HG03520 (cell line): ENCODE measurements at regions not wholly inside any gene's neighbourhood (a gene's known extent, or its start where the extent isn't known, plus 50 kb on each side); places are given as distances from the start of the nearest gene placed in this dataset.

Source experiments
- ATAC-seq: cut with Tn5 transposase; IDR thresholded peaks from one replicate; pipeline ENCODE4 v1.9.1; 2021; ENCODE audit warnings: mild to moderate bottlenecking, moderate library complexity; ENCODE audit not compliant: unreplicated experiment

DNA sequence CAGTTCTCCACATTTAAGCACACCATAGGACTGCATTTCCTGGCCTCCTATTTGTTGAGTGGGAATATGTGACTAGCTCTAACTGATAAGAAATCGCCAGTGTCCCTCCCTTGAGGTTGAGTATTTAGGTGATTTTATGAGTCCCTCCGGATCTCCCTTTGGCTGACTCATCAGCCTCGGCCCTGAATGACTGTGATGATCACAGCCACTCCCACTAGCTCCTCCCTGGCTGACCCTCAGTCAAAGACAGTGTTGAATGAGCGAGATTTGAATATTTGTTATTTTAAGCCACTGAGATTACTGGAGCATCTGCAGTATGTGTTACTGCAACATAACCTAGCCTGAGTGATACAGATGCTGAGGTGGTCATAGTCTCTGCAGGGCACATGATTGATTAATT, 515.3 kb downstream of the EPHB1 start:
- peak; percentile 76 for ATAC-seq

DNA sequence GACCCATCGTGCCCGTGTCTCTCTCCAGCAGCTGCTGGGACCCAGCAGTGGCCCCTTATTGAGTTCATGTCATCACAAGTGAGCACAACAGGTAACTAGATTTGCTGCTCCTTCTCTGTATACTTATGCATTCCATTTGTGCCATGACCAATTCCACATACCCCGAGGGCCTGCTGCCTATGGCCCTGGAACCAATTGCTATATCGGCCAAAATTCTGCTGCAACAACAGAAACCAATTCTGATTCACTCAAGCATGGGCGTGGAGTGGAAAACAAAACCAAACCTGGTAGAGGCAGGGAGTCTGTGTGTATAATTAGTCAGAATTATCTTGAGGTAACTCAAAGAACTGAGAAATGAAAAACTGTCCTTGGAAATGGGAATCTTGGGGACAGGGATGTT, 516.6 kb downstream of the EPHB1 start:
- ATAC-seq = no peak

DNA sequence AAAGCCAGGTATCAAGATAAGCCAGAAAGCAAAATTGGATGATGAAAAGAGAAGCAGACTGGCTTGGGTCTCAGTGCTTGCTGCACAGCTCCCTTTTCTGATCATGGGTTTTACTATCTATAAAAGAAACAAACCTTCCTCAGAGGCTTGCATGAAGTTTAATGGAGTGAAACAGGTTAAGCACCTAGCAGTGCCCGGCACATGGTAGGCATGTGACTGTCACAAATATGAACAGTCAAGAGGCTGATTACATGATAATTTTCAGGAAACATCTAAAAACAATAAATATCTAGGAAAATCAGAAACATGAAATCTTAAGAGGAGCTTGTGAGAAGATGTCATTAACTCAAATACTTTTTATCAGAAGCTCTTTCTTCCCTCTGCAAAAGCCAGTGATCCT, 519.2 kb downstream of the EPHB1 start:
- ATAC-seq = no peak

DNA sequence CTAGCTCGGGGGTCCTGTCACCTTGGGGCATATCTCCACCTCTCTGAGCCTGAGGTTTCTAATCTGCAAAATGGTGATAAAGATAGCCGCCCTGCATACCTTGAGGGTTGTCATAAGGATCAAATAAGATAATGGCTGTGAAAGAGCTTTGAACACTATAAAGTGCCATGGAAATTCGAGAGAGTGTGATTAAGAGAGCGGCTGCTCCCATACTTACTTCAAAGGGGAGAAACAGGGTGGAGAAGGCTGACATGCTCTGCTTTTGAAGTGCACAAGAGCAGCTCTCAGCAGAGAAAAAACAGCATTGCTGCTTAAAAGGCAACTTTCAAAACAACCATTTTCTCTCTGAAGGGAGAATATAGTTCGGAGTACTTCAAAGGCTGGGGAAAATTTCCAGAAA, 529.2 kb downstream of the EPHB1 start:
- ATAC-seq = no peak

DNA sequence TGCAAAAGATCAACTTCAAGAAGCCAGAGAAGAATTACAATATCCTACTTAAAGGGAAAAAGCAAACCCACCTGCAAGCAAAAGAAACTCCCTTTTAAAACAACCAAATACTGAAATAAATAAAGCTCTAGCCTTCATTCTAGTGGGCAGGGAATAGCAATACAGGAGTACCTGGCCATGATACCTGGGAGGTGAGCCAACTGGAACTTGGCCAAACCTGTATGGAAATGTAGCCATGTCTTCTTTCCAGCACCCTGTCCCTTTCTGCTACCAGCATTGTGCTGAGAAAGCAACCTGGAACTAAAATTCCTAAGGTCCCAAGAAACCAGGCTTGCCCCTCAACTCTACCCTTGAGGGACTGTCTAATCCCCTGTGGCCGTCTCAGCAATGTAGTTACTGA, 530.0 kb downstream of the EPHB1 start:
- ATAC-seq = no peak

DNA sequence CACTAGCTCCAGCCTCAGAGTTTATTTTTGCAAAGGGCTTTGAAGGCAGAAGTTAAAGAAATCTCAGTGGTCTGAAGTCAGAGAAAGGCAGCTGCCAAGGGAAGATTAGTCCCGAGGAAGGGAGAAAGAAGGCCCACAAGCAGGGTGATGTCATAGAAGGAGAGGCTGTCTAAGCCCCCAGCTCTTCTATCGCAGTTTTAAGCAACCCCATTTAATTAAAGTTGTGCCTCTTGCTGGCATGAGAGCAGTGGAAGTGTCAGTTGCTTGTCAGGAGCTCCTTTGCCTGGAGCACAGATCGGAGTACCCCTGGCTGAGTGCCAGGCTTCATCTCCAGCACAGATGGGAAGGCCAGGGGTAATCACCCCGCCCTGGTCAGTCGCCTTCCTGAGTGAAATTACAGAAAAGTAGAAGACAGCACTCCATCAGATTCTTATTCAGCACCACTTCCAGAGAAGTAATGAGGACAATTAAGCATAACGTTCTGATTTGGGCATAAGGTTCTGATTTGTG, 530.7 kb downstream of the EPHB1 start:
- no peak for ATAC-seq

DNA sequence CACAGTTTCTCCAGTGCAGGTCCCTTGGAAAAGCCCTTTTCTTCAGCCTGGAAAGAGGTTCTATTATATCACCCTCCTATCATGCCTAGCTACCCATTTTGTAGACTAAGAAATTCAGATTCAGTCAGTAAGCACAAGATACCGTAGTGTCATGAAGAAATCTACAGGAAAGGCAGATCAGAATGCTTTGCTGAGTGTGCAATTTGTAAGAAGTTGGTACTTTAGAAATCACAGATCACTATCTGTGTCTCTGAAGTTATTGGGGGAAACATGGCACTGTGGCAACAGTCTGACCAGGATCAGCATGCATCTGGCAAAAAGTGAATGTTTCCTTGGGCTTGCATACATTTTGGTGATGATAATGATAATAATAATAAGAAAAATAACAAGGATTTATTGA, 531.8 kb downstream of the EPHB1 start:
- ATAC-seq = no peak

DNA sequence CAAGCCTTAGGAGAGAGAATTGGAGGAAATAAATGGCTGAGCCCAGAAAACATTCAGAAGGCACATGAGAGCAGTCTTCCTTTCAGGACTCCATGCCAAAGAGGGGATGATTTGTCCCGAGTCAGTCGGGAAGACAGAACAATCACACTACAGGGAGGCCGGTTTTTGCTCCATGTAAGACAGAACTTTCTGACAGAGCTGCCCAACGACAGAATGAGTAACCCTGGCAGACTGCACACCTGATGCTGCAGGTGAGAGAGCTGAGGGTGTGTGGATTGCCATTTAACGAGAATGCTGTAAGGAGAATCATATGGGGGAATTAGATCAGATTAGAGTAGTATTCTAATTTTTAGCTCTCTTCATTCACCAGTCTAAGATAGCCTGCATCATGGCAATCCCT, 533.0 kb downstream of the EPHB1 start:
- no peak for ATAC-seq

DNA sequence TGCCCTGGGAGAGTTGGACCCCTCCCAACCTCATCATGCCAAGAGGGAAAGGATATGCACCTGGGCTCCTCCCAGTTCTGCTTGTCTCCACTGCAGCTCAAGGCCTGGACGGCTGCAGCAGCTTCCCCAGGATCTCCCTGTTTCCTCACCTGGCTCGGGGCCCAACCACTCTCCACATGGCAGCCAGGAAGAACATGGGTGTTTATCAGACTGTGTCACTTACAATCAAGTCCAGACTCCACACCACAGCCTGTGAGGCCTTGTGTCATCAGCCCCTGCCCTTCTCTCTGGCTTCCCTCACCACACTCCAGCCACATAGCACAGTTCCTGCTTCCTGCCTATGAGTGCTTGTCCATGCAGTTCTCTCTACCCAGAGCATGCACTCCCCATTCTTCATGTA, 534.4 kb downstream of the EPHB1 start:
- ATAC-seq = no peak

DNA sequence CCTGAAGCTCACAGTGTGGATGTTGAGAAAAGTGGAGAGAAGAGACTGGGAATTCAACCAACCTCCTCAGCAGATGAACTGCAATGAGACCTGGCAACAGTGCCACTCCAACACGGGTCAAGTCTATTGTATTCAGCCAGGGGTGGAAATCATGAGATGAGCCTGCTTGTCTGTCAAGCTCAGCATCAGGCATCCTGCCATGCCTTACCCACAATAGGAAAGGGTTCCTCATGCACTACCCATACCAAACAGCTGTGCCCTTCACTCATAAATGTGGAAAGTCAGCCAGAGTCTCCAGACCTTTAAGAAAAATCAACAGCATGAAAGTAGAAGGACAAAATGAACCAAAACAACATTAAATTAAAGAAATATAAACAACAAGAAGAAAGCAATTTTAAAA, 542.1 kb downstream of the EPHB1 start:
- ATAC-seq = no peak

DNA sequence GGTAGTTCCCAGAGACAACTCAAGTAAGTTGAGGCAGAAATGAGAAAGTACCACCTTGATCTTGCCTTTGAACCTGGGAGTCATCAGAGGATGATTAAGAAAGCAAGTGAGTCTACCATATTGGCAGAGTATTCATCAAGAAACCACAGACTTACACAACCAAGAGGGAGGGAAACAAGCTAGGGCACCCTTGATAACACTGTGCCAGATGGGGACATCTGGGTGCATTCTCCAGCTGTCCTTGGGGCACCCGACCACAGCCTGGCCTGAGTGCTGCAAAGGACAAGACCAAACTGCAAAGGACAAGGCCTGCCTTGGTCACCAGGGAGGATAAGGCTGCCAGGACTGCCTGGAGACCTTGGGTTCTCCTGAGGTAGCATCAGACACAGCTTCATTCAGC, 553.6 kb downstream of the EPHB1 start:
- ATAC-seq = no peak

DNA sequence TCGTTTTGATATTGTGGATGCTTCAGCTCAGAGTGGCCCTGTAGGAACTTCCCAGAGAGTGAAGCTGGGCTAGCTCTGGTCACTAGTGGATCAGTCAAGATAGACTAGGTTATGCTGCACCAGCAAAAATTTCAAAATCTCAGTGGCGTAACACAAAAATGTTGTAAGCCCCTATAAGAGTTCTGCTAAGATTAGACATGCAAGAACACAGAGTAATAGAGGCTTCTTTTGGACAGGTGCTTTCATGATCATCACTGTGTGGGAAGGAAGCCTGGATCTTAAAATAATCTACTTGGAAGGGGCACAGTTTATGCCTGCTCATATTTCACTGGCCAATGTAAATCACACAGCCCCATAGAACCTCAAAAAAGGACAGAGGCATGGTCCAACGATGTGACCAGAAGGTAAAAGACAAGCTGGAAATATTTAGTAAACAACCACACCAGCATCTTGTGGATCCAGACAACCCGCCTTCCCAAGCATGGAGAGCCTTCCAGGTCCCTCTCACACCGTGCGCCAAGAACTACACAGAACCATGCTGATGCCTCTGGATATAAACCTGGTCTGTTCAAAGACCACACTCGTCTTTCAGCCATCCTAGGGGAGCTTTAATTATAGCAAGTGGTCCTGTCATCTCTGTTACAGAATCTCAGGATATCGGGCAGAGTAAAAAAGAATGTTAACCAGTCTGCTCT, 554.3 kb downstream of the EPHB1 start:
- ATAC-seq = no peak

DNA sequence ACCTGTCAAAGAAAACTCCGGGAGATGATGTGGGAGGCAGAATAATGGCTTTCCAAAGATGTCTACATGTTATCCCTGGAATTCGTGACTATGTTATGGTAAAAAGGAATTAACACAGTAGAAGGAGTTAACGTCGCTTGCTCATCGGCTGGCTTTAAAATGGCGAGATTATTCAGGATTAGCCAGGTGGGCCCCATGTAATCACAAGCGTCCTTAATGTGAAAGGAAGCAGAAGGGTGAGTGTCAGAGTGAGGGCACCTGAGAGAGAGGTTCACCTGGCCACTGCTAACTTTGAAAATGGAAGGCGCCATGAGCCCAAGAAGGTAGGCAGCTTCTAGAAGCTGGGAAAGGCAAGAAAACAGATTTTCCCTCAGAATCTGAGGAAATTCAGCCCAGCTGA, 557.2 kb downstream of the EPHB1 start:
- ATAC-seq = no peak

DNA sequence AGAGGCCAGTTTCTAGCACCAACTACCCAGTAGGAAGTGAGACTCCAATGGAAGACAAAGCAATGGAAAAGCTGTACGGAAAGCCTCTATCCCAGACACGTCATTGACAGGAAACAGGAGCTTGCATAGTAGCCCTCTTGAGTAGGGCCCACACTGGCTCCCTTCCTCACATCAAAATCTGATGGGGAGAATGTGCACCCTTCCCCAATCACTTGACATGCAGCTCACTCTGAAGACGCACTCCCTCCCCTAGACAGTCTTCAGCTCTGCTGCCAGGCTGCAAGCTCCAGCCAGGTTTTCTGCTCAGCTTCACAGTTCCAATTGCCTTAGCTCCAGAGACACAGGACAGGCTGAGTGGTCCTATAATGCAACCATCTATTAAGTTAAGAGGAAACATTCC, 567.8 kb downstream of the EPHB1 start:
- ATAC-seq = no peak

DNA sequence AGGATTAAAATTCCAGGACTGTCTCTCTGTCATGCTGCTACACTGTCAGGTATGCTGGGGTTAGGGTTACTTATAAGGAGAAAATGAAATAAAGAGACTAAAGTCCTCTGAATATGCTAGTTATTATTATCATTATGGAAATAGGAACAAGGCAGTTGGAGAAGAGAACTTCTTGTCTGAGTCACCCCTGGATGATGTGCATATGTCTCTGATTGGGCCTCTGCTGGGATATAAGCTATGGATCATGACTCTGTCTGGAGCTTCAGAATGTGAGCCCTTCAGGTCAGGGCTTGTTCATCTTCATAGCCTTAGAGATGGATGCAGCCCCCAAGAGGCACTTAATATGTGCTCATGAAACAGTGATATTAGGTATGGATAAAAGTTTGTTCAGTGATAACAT, 569.6 kb downstream of the EPHB1 start:
- ATAC-seq = no peak

DNA sequence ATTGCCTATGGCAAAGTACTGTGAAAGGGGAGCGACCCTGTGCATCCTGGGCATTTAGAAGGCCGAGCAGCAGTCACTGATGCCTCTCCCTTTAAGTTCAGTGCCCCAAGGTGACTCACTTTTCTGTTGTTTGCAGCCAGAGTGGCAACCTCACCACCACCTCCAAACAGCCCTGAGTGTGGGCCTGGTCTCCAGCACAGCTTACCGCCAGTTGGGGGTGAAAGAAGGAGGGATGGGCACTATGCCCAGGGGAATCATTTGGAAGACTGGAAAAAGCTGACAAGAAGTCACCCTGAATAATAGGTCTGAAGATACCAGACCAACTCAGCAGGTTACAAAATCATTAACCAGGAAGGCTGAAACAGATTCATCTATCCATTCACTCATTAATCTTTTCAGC, 571.8 kb downstream of the EPHB1 start:
- no peak for ATAC-seq

DNA sequence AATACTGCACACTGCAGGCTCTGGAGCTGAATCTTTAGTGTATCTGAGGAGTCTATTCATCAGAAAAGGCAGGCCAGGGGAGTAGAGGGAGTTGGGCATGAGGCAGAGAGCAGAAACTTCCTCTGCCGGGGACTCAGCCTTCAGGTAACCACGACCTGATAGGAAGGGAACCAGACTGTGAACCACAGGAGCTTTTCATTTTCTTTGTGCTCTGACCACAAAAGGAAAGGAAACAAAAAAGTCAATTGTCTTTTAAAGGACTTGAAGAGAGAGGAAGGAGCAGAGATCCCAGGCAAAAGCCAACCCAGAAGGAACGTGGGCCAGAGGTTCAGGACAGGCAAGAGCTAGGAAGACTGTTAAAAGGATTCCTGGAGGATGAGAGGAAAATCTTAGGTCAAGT, 573.3 kb downstream of the EPHB1 start:
- no peak for ATAC-seq

DNA sequence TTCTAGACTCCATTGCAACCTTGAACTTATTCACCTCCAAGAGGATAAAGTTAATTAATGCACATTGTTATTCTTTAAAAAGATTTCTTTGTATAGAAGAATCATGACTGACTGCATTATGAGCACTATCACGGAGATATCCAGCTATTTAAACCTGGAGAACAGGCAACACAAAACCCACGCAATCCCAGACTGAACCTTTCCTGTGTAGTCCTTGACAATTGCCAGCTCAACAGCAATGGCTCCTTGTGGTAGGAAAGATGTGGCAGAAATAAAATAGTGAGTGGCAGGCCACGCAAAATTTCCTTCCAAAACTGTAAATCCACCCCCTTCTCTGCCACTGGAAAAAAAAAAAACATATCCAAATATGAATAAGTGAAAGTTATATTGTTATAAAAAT, 573.7 kb downstream of the EPHB1 start:
- no peak for ATAC-seq

DNA sequence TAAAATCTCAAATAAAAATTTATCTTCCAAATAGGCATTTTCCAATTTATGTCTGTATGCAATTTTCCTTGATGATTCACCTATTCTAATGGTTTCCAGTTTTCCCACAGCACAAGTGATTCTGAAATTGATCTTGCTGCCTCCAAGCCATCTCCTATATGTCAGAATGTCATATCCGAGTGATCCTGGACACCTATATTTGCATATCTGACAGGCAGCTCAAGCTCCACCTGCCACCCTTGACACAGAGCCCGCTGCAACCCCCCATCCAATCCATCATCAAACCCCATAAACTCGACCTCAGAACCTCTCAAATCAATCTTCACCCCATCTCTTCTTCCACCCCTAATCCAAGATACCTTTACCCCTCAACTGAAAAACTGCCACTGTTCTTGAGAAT, 579.5 kb downstream of the EPHB1 start:
- ATAC-seq = no peak

DNA sequence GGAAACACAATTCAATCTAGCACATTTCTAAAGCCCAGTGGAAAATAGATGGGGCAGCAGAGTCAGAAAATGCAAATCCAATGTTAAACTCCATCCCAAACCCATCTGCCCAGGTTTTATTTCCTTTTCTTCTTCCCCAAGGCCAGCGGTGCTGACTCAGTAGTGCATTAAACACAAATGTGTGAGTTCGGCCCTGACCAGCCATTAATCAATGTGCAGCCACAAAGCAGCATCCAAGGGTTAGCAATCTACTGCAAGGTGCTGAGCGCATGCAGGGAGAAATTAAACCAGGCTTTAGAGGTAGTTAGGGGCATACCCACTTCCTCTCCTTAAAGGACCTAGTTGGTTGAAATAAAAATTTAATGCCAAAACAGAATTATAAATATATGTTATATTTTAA, 583.3 kb upstream of the PPP2R3A start:
- ATAC-seq = no peak

DNA sequence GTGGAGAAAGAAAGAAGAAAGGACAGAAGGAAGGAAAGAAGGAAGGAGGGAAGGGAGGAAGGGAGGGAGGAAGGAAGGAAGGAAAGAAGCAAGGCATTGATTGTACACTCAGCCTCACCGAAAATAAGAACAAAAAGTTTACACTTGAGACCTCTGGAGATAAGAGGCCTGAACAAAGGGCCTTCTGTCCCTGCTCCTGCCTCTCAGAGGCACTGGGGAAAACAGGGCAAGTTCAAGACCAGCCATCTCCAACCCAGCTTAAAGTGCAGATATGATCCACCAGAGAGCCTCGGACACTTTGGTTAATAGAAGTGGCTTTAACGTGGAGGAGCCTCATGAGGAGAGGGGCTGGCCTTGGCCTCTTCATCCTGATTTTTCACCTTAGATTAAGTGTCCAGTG, 582.9 kb upstream of the PPP2R3A start:
- no peak for ATAC-seq

DNA sequence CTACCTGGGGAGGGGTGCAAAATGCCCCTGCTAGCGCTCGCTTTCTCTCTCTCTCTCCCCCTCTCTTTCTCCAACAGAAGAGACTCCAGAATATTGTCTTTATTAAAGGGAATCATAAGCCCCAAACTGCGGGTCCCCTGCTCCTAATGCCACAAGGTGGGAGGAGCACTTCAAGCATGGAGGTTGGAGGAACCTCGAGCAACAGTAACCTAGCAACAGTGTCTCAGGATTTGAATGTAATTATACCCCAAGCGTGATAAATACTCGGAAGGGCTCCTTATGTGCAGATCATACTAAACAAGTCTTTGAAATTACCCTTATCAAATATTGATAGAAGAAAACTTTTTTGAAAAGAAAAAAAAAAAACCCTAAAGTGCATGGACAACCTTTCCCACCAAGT, 582.2 kb upstream of the PPP2R3A start:
- no peak for ATAC-seq

DNA sequence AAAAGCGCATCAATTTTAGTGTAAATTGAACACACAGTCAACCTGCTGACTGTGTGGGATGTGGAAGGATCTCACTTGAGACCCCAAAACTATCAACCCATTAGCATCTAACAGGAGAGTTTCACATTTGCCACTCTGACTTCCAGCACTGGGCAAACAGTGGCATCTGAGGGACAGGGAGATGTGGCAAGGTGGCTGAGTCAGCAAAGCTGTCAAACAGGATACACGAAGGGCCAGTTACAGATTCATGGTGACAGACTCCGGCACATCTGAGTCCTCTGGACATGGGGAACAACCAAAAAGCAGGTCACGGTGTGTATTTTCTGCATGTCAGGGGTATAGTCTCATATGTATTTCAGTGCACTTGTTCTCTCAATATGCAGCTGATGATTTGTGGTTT, 573.4 kb upstream of the PPP2R3A start:
- ATAC-seq = no peak
